B cell (primary cell): ENCODE measurements at regions not wholly inside any gene's neighbourhood (a gene's known extent, or its start where the extent isn't known, plus 50 kb on each side); places are given as distances from the start of the nearest gene placed in this dataset.

Experiments used
- EZH2 ChIP-seq: IDR thresholded peaks from 2 replicates; pipeline ENCODE4 v1.6.1; 2012; ENCODE audit warnings: borderline replicate concordance, low read depth, mild to moderate bottlenecking, moderate library complexity, low read length; ENCODE audit not compliant: insufficient read depth, poor library complexity, severe bottlenecking
- TF ChIP-seq, protein P1 (sequence below): fragments of 200-600 bp; IDR thresholded peaks from one replicate; pipeline ENCODE4 v1.8.0; 2022; ENCODE audit warnings: antibody characterized with exemption, mild to moderate bottlenecking

- TF ChIP-seq, protein P1, sequence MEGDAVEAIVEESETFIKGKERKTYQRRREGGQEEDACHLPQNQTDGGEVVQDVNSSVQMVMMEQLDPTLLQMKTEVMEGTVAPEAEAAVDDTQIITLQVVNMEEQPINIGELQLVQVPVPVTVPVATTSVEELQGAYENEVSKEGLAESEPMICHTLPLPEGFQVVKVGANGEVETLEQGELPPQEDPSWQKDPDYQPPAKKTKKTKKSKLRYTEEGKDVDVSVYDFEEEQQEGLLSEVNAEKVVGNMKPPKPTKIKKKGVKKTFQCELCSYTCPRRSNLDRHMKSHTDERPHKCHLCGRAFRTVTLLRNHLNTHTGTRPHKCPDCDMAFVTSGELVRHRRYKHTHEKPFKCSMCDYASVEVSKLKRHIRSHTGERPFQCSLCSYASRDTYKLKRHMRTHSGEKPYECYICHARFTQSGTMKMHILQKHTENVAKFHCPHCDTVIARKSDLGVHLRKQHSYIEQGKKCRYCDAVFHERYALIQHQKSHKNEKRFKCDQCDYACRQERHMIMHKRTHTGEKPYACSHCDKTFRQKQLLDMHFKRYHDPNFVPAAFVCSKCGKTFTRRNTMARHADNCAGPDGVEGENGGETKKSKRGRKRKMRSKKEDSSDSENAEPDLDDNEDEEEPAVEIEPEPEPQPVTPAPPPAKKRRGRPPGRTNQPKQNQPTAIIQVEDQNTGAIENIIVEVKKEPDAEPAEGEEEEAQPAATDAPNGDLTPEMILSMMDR: no peak
- TF ChIP-seq EZH2: no peak
These were observed 464.7 kb upstream of the C9orf72 start for GRCh38 chr9:28037968-28038367.
